Spleen (tissue), 7 donors: ENCODE measurements at regions not wholly inside any gene's neighbourhood (a gene's known extent, or its start where the extent isn't known, plus 50 kb on each side); places are given as distances from the start of the nearest gene placed in this dataset.

Source experiments
- POLR2AphosphoS5 ChIP-seq, 3 donors: sonication (generic); formaldehyde crosslinking; IDR thresholded peaks; one replicate each; pipeline ENCODE4 v1.5.1; 2017; ENCODE audit warnings: antibody characterized with exemption in 3 of 3
- TF ChIP-seq, protein P1 (sequence below), 11 experiments: fragments of 200-600 bp in 7 of 11; fragments of 450-650 bp in 4 of 11; sonication (generic) in 4 of 11; IDR thresholded peaks in 8 of 11; conservative IDR thresholded peaks in 3 of 11; 1 replicate in 7 of 11; 2 replicates in 4 of 11; pipeline versions ENCODE4 v1.4.0 to v1.8.0; 2016 to 2021; ENCODE audit warnings: antibody characterized with exemption in 11 of 11, inconsistent platforms in 4 of 11, mild to moderate bottlenecking in 1 of 11
- donor health status: DM: no; HTN: no; CAD: no; lungs with moderate emphysema.
- donor health status: DM: no; HTN: no; CAD: no.
- donor health status: DM: no; HTN: no; CAD: no.

- TF ChIP-seq, protein P1, sequence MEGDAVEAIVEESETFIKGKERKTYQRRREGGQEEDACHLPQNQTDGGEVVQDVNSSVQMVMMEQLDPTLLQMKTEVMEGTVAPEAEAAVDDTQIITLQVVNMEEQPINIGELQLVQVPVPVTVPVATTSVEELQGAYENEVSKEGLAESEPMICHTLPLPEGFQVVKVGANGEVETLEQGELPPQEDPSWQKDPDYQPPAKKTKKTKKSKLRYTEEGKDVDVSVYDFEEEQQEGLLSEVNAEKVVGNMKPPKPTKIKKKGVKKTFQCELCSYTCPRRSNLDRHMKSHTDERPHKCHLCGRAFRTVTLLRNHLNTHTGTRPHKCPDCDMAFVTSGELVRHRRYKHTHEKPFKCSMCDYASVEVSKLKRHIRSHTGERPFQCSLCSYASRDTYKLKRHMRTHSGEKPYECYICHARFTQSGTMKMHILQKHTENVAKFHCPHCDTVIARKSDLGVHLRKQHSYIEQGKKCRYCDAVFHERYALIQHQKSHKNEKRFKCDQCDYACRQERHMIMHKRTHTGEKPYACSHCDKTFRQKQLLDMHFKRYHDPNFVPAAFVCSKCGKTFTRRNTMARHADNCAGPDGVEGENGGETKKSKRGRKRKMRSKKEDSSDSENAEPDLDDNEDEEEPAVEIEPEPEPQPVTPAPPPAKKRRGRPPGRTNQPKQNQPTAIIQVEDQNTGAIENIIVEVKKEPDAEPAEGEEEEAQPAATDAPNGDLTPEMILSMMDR (IDR thresholded peaks at IDR 0.05 in 8 of 11, conservative IDR thresholded peaks at IDR 0.05 in 3 of 11): no peak
- no peak for TF ChIP-seq POLR2AphosphoS5 (IDR thresholded peaks at IDR 0.05)
Measured at GRCh38 chr1:208362011-208362410, 117.8 kb upstream of the PLXNA2 start.
